Progenitor cell of endocrine pancreas (in vitro differentiated cells): ENCODE measurements at regions not wholly inside any gene's neighbourhood (a gene's known extent, or its start where the extent isn't known, plus 50 kb on each side); places are given as distances from the start of the nearest gene placed in this dataset.

Source experiments
- DNase-seq: peaks from one replicate; pipeline ENCODE4 v3.0.0; 2021; ENCODE audit warnings: low spot score; ENCODE audit not compliant: unreplicated experiment
- H3K27ac Mint-ChIP-seq: 2 replicates; pipeline ENCODE4 v1.8.0; 2021; ENCODE audit warnings: mild to moderate bottlenecking, moderate library complexity, mixed read lengths
- H3K27me3 Mint-ChIP-seq: 2 replicates; pipeline ENCODE4 v1.8.0; 2021; ENCODE audit warnings: mixed read lengths
- H3K36me3 Mint-ChIP-seq: 2 replicates; pipeline ENCODE4 v1.8.0; 2022; ENCODE audit warnings: mixed read lengths; ENCODE audit not compliant: insufficient read depth
- H3K4me1 Mint-ChIP-seq: 2 replicates; pipeline ENCODE4 v1.8.0; 2021; ENCODE audit warnings: low read depth, mixed read lengths
- H3K4me3 Mint-ChIP-seq: 2 replicates; pipeline ENCODE4 v1.8.0; 2021; ENCODE audit warnings: low read depth, mild to moderate bottlenecking, moderate library complexity, mixed read lengths
- H3K9me3 Mint-ChIP-seq: 2 replicates; pipeline ENCODE4 v1.8.0; 2021; ENCODE audit warnings: low read depth, mixed read lengths
- TF ChIP-seq, protein P1 (sequence below): fragments of 200-600 bp; sonication (generic); IDR thresholded peaks from one replicate; pipeline ENCODE4 v1.5.0; 2021; ENCODE audit warnings: antibody characterized with exemption, mild to moderate bottlenecking; ENCODE audit not compliant: unreplicated experiment

DNA sequence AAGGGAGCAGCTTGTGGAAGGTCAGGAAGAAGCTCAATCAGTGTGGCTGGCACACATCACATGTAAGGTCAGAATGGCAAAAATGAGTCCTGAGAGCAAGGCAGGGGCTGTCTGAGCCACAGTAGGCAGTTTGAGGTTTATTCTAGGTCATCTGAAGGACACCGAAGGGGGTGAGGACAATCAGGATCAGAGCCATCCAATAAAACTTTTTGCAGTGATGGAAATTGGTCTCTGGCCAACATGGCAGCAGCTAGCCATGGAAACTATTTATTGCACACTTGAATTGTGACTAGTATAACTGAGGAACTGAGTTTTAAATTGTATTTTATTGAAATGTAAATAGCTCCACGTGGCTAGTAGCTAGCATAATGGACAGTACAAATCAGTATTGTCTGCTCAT is 97.0 kb upstream of the CACNA1E start:
- TF ChIP-seq, protein P1, sequence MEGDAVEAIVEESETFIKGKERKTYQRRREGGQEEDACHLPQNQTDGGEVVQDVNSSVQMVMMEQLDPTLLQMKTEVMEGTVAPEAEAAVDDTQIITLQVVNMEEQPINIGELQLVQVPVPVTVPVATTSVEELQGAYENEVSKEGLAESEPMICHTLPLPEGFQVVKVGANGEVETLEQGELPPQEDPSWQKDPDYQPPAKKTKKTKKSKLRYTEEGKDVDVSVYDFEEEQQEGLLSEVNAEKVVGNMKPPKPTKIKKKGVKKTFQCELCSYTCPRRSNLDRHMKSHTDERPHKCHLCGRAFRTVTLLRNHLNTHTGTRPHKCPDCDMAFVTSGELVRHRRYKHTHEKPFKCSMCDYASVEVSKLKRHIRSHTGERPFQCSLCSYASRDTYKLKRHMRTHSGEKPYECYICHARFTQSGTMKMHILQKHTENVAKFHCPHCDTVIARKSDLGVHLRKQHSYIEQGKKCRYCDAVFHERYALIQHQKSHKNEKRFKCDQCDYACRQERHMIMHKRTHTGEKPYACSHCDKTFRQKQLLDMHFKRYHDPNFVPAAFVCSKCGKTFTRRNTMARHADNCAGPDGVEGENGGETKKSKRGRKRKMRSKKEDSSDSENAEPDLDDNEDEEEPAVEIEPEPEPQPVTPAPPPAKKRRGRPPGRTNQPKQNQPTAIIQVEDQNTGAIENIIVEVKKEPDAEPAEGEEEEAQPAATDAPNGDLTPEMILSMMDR: no peak

DNA sequence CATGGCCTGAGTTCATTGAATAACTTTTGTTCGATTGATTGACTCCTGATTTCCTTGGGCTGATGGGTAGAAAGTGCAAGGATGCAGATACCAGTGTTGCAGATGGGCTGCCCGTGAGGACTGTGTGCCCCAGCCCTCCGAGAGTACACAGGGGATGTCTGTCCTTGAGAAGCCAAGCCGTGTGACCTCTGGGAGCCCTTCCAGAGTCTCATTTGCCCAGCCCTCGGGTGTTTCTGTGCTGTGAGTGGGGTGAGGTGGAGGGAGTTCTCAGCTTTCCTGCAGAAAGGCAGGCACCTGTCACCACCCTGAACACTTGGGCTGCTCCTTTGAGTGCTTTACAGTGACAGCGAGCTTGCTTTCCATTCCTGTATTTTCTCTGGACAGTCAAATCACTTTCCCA is 96.4 kb upstream of the CACNA1E start:
- no peak for DNase-seq
- TF ChIP-seq, protein P1: no peak
- Mint-ChIP-seq H3K4me1 (no peaks in the 10 kb centered on the region), H3K9me3 (no peaks in the 10 kb centered on the region), H3K27me3 (peaks cover 69% of the 10 kb centered on the region), H3K4me3 (no peak overlapping the region), H3K36me3 (no peaks in the 10 kb centered on the region), H3K27ac (no peak overlapping the region)

More for the DNA sequence above, 97.0 kb upstream of the CACNA1E start:
- DNase-seq: no peak
- no peaks in the 10 kb centered on the region for H3K9me3 Mint-ChIP-seq
- peaks cover 63% of the 10 kb centered on the region for H3K27me3 Mint-ChIP-seq
- no peaks in the 10 kb centered on the region for H3K4me1 Mint-ChIP-seq
- H3K36me3 Mint-ChIP-seq: no peaks in the 10 kb centered on the region
- H3K4me3 Mint-ChIP-seq: no peak overlapping the region
- H3K27ac Mint-ChIP-seq: no peak overlapping the region

DNA sequence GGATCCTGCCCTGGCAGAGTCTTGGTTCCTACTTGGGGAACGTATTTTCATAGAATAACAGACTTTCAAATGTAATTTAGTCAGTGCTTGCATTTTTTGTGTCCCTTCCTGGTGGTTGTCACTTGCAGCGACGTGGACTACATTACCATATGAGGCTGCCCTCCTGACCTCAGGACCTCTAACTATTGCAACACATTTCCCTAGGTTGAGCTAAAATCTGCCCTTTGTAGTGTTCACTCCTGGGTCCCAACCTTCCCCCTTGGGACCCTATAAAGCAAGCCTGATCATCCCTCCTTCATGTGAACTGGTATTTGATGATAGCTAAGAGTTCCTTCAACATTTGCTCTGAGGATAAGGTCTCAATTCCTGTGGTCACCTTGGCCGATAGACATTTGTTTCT is 95.6 kb upstream of the CACNA1E start:
- DNase-seq: no peak
- TF ChIP-seq, protein P1: no peak
- Mint-ChIP-seq H3K27me3 (peaks cover 76% of the 10 kb centered on the region), H3K9me3 (no peaks in the 10 kb centered on the region), H3K4me1 (no peaks in the 10 kb centered on the region), H3K36me3 (no peaks in the 10 kb centered on the region), H3K4me3 (no peak overlapping the region), H3K27ac (no peak overlapping the region)

DNA sequence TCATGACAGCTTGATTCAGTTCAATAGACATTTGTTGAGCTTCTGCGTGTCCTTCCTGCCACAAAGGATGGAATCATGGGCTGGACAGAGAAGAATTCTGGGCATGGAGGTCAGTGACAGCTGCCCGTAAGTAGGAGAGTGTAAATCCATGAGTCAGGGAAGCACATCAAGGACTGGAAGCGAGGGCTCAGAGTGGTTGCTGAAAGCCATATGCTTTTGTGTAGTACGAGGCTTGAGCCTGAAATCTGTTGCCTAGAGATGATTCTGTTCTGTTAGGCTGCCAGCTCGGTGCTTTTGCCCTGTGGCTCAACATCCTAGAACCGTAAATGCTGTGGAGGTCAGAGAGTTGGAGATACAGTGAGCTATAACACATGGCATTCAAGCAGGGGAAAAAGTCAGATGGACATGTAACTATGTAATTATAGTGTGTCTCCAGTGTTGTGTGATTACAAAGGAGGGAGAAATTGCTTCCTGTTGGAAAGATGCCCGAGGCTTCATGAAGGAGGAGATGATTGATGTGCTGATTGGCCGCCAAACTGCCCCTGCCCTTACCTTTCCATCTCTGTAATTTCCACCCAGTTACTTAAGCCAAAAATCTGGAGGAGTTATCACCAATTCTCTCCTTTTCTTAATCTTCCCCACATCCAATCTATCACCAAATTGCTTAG is 92.8 kb upstream of the CACNA1E start:
- no peak for DNase-seq
- Mint-ChIP-seq H3K27ac (no peak overlapping the region), H3K4me3 (no peak overlapping the region), H3K4me1 (no peaks in the 10 kb centered on the region), H3K36me3 (no peaks in the 10 kb centered on the region), H3K27me3 (peaks cover 68% of the 10 kb centered on the region), H3K9me3 (no peaks in the 10 kb centered on the region)
- TF ChIP-seq, protein P1: no peak

DNA sequence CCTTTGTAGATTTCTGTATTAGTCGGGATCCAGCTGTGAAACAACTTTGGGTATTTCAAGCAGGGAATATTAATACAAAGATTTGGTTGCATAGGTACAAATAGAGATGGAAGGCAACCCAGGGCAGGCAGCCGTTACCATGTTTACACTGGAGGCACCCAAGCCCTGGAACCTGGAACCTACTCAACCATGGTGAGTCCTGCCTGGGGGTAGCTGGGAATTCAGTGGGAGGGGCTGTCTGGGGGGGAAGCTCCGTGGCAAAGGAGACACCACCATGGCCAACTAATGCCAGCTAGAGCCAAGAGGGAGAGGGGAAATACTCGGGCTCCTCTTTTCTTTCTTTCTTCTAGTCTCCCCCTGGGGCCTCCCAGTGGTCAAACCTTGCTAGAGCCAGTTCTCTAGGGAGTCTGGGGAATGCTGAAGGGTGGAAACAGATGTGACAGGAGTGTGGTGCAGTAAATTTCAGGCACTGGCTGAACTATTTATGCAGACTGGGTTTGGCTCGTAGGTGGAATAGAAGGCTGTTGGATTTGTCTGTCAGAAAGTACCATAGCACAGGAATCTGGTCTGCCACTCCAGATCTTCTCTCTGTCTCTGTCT is 91.9 kb upstream of the CACNA1E start:
- H3K4me3 Mint-ChIP-seq: no peak overlapping the region
- TF ChIP-seq, protein P1: peak; percentile 10
- no peak overlapping the region for H3K27ac Mint-ChIP-seq
- no peaks in the 10 kb centered on the region for H3K9me3 Mint-ChIP-seq
- DNase-seq: no peak
- no peaks in the 10 kb centered on the region for H3K4me1 Mint-ChIP-seq
- peaks cover 60% of the 10 kb centered on the region for H3K27me3 Mint-ChIP-seq
- no peaks in the 10 kb centered on the region for H3K36me3 Mint-ChIP-seq
